H4 (cell line): ENCODE measurements at regions not wholly inside any gene's neighbourhood (a gene's known extent, or its start where the extent isn't known, plus 50 kb on each side); places are given as distances from the start of the nearest gene placed in this dataset.
"Not testable (repeated sequence)": the region's sequence is repeated elsewhere in the genome, so short reads cannot be mapped to it uniquely, and the experiment has no call there.

Experiments used
- DNase-seq: peaks from one replicate; pipeline ENCODE4 v3.0.0-alpha.2; 2015; ENCODE audit warnings: low spot score

- no peak for DNase-seq
Observed at GRCh38 chr7:92973293-92973731, 136.9 kb upstream of the CDK6 start.

GRCh38 chr7:92972441-92972840 lies 136.1 kb upstream of the CDK6 start:
- DNase-seq = no peak

GRCh38 chr7:92969061-92969460 lies 132.7 kb upstream of the CDK6 start:
- no peak for DNase-seq

GRCh38 chr7:92968502-92968901 lies 132.1 kb upstream of the CDK6 start:
- DNase-seq = no peak

- no peak for DNase-seq
Observed at GRCh38 chr7:92967238-92967637, 130.9 kb upstream of the CDK6 start.

GRCh38 chr7:92964141-92964540 lies 127.8 kb upstream of the CDK6 start:
- DNase-seq = no peak

GRCh38 chr7:92963566-92963965 lies 127.2 kb upstream of the CDK6 start:
- DNase-seq = no peak

GRCh38 chr7:92961961-92962360 lies 125.6 kb upstream of the CDK6 start:
- DNase-seq = no peak

GRCh38 chr7:92956575-92956974 lies 120.2 kb upstream of the CDK6 start:
- no peak for DNase-seq

GRCh38 chr7:92955081-92955480 lies 118.7 kb upstream of the CDK6 start:
- DNase-seq = peak; percentile 62

- no peak for DNase-seq
Observed at GRCh38 chr7:92953657-92954056, 117.3 kb upstream of the CDK6 start.

GRCh38 chr7:92949748-92950147 lies 113.4 kb upstream of the CDK6 start:
- DNase-seq = no peak

- DNase-seq = no peak
Observed at GRCh38 chr7:92945840-92946239, 109.5 kb upstream of the CDK6 start.

GRCh38 chr7:92944633-92945032 lies 108.3 kb upstream of the CDK6 start:
- no peak for DNase-seq

- DNase-seq = not testable (repeated sequence)
Observed at GRCh38 chr7:92942706-92943105, 106.3 kb upstream of the CDK6 start.

- DNase-seq = no peak
Observed at GRCh38 chr7:92939666-92940360, 103.4 kb upstream of the CDK6 start.

- DNase-seq = no peak
Observed at GRCh38 chr7:92934096-92934495, 97.7 kb upstream of the CDK6 start.

- no peak for DNase-seq
Observed at GRCh38 chr7:92932450-92932849, 96.1 kb upstream of the CDK6 start.

- DNase-seq = no peak
Observed at GRCh38 chr7:92930404-92930803, 94.0 kb upstream of the CDK6 start.

- DNase-seq = no peak
Observed at GRCh38 chr7:92926697-92927044, 90.3 kb upstream of the CDK6 start.

- DNase-seq = peak; percentile 22
Observed at GRCh38 chr7:92925876-92926696, 89.7 kb upstream of the CDK6 start.

GRCh38 chr7:92924800-92925199 lies 88.4 kb upstream of the CDK6 start:
- no peak for DNase-seq

- no peak for DNase-seq
Observed at GRCh38 chr7:92917230-92917629, 80.9 kb upstream of the CDK6 start.
